ENCODE measurements at regions not wholly inside any gene's neighbourhood (a gene's known extent, or its start where the extent isn't known, plus 50 kb on each side); places are given as distances from the start of the nearest gene placed in this dataset.

GRCh38 chr12:105581420-105581819 is 250.9 kb downstream of the C12orf75 start:
- Histone ChIP-seq H3K4me1 (peaks cover 0 to 7% (median 2%) of the 10 kb centered on the region in 4 donors), H3K4me3 (no peak overlapping the region), H3K36me3 (no peaks in the 10 kb centered on the region), H3K27ac (no peak overlapping the region), H3K27me3 (no peaks in the 10 kb centered on the region), H3K9me3 (no peaks in the 10 kb centered on the region)
- TF ChIP-seq EP300 (IDR thresholded peaks at IDR 0.05): no peak
- TF ChIP-seq CTCF (IDR thresholded peaks at IDR 0.05): no peak
- no peak for TF ChIP-seq POLR2AphosphoS5 (IDR thresholded peaks at IDR 0.05)
- no peak for TF ChIP-seq POLR2A (IDR thresholded peaks at IDR 0.05)
- DNase-seq: no peak
- ATAC-seq (ENCODE audit: low FRiP score in 2 of 2): no peak
- 76 to 80% methylated on average over 6 of the region's 6 CpGs for WGBS, 2 donors

- Histone ChIP-seq H3K27ac (no peak overlapping the region), H3K4me3 (no peak overlapping the region)
- ATAC-seq (ENCODE audit: low FRiP score in 2 of 2): no peak
Observed at GRCh38 chr12:105585107-105585506, 254.6 kb downstream of the C12orf75 start.

GRCh38 chr12:105587237-105587636 is 256.7 kb downstream of the C12orf75 start:
- no peak for TF ChIP-seq POLR2A (IDR thresholded peaks at IDR 0.05)
- TF ChIP-seq EP300 (IDR thresholded peaks at IDR 0.05): no peak
- no peak for TF ChIP-seq POLR2AphosphoS5 (IDR thresholded peaks at IDR 0.05)
- no peak for TF ChIP-seq CTCF (IDR thresholded peaks at IDR 0.05)
- WGBS, 2 donors: 37 to 67% methylated on average over 5 of the region's 5 CpGs
- no peak overlapping the region for H3K27ac ChIP-seq
- no peaks in the 10 kb centered on the region for H3K27me3 ChIP-seq
- no peaks in the 10 kb centered on the region for H3K9me3 ChIP-seq
- H3K36me3 ChIP-seq: no peaks in the 10 kb centered on the region
- no peak for DNase-seq
- no peak for ATAC-seq (ENCODE audit: low FRiP score in 2 of 2)
- no peak overlapping the region for H3K4me3 ChIP-seq
- peaks cover 0 to 3% (median 0%) of the 10 kb centered on the region in 4 donors for H3K4me1 ChIP-seq

More at GRCh38 chr12:105585107-105585506, 254.6 kb downstream of the C12orf75 start:
- no peaks in the 10 kb centered on the region for H3K9me3 ChIP-seq
- DNase-seq: no peak
- no peak for TF ChIP-seq CTCF (IDR thresholded peaks at IDR 0.05)
- no peak for TF ChIP-seq EP300 (IDR thresholded peaks at IDR 0.05)
- no peak for TF ChIP-seq POLR2A (IDR thresholded peaks at IDR 0.05)
- TF ChIP-seq POLR2AphosphoS5 (IDR thresholded peaks at IDR 0.05): no peak
- 89 to 90% methylated on average over 3 of the region's 3 CpGs for WGBS, 2 donors
- peaks cover 0 to 7% (median 2%) of the 10 kb centered on the region in 4 donors for H3K4me1 ChIP-seq
- H3K27me3 ChIP-seq: no peaks in the 10 kb centered on the region
- H3K36me3 ChIP-seq: no peaks in the 10 kb centered on the region

- H3K4me3 ChIP-seq: no peak overlapping the region
- DNase-seq (no peak), ATAC-seq (ENCODE audit: low FRiP score in 2 of 2) (no peak)
- 91 to 93% methylated on average over 4 of the region's 4 CpGs for WGBS, 2 donors
- H3K27me3 ChIP-seq: no peaks in the 10 kb centered on the region
- no peaks in the 10 kb centered on the region for H3K36me3 ChIP-seq
- no peak overlapping the region for H3K27ac ChIP-seq
- TF ChIP-seq POLR2A (IDR thresholded peaks at IDR 0.05): no peak
- TF ChIP-seq POLR2AphosphoS5 (IDR thresholded peaks at IDR 0.05): no peak
- TF ChIP-seq EP300 (IDR thresholded peaks at IDR 0.05): no peak
- no peak for TF ChIP-seq CTCF (IDR thresholded peaks at IDR 0.05)
- H3K4me1 ChIP-seq: peaks cover 0 to 3% (median 0%) of the 10 kb centered on the region in 4 donors
- H3K9me3 ChIP-seq: no peaks in the 10 kb centered on the region
Observed at GRCh38 chr12:105588106-105588505, 257.6 kb downstream of the C12orf75 start.

- no peaks in the 10 kb centered on the region for H3K27me3 ChIP-seq
- no peaks in the 10 kb centered on the region for H3K36me3 ChIP-seq
- no peak for TF ChIP-seq POLR2A (IDR thresholded peaks at IDR 0.05)
- TF ChIP-seq EP300 (IDR thresholded peaks at IDR 0.05): no peak
- TF ChIP-seq CTCF (IDR thresholded peaks at IDR 0.05): no peak
- TF ChIP-seq POLR2AphosphoS5 (IDR thresholded peaks at IDR 0.05): no peak
- H3K4me1 ChIP-seq: peaks cover 0 to 3% (median 0%) of the 10 kb centered on the region in 4 donors
- ATAC-seq (ENCODE audit: low FRiP score in 2 of 2) (no peak), DNase-seq (no peak)
- no peak overlapping the region for H3K27ac ChIP-seq
- WGBS, 2 donors: 59 to 63% methylated on average over 1 of the region's 1 CpG
- no peaks in the 10 kb centered on the region for H3K9me3 ChIP-seq
- H3K4me3 ChIP-seq: no peak overlapping the region
Observed at GRCh38 chr12:105590571-105590970, 260.1 kb downstream of the C12orf75 start.

All from upper lobe of left lung (tissue), 6 donors.